Epidermal melanocyte (primary cell): ENCODE measurements at regions not wholly inside any gene's neighbourhood (a gene's known extent, or its start where the extent isn't known, plus 50 kb on each side); places are given as distances from the start of the nearest gene placed in this dataset.
"Not testable (repeated sequence)": the region's sequence is repeated elsewhere in the genome, so short reads cannot be mapped to it uniquely, and the experiment has no call there.

Source experiments
- DNase-seq: peaks from one replicate; pipeline ENCODE4 v3.0.0; 2011; ENCODE audit warnings: low spot score; ENCODE audit not compliant: insufficient read length

GRCh38 chr6:130557481-130558112, 191.8 kb downstream of the TMEM200A start:
- no peak for DNase-seq

GRCh38 chr6:130558131-130558530, 192.3 kb downstream of the TMEM200A start:
- DNase-seq = no peak

DNA sequence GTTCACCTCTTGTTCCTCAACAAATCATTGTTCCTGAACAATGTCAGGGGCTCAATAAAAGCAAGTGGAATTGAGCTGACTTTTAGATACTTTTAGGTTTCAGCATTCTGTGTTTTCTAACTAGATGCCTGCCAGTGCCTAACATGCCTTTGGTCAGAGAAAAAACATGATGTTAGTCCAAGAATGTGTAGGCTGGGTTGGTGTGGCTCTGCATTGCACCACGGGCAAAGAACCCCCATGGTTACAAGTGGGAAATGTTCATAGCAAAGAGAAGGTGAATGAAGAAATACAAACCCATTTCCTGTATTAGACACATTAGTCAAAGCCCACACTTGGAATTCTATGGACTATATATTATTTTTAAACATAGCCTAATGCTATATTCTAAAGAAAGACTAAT, 193.3 kb downstream of the TMEM200A start:
- DNase-seq = no peak

- no peak for DNase-seq
Measured at GRCh38 chr6:130560231-130560630, 194.4 kb downstream of the TMEM200A start.

DNA sequence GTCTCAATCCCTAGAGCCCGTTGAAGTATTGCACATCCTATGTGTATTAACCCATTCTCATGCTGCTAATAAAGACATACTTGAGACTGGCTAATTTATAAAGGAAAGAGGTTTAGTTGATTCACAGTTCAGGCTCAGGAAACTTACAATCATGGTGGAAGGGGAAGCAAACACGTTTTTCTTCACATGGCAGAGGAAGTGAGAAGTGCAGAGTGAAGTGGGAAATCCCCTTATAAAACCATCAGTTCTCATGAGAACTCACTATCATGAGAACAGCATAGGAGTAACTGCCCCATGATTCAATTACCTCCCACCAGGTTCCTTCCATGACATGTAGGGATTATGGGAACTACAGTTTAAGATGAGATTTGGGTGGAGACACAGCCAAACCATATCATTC, 195.3 kb downstream of the TMEM200A start:
- DNase-seq = not testable (repeated sequence)

GRCh38 chr6:130565696-130566095, 199.9 kb downstream of the TMEM200A start:
- no peak for DNase-seq

- no peak for DNase-seq
Measured at GRCh38 chr6:130574146-130574545, 208.3 kb downstream of the TMEM200A start.

GRCh38 chr6:130575557-130575956, 209.7 kb downstream of the TMEM200A start:
- no peak for DNase-seq

DNA sequence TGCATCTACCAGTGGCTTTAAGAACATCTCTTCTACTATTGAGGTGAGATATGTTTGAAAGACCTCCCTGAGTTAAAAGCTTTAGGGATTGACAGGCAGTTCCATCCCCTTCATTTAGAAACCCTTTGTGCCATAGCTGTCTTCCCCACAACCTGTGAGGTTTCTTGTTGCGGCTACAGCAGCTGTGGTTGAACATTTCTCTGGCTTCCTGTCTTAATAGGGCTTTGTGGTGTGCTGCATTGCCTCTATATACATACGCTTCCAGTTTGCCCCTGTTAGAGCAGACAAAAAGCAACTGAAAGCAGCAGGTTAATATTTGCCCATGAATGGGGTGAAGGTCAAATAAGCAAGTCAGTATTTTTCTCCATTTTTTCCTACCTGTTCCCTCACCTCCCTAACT, 210.2 kb downstream of the TMEM200A start:
- no peak for DNase-seq

GRCh38 chr6:130577178-130577919, 211.5 kb downstream of the TMEM200A start:
- no peak for DNase-seq

- DNase-seq = no peak
Measured at GRCh38 chr6:130578713-130579112, 212.9 kb downstream of the TMEM200A start.

DNA sequence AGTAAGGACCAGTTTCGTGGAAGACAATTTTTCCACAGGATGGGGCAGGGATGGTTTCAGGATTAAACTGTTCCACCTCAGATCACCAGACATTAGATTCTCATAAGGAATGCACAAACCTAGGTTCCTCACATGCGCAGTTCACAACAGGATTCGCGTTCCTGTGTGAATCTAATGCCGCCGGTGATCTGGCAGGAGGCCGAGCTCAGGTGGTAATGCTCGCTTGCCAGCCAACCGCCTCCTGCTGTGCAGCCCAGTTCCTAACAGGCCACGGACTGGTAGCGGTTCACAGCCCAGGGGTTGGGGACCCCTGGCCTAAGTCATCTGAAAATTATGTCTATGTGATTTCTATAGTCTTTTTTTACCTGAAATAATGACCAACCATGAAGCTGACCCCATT, 217.5 kb downstream of the TMEM200A start:
- DNase-seq = no peak

DNA sequence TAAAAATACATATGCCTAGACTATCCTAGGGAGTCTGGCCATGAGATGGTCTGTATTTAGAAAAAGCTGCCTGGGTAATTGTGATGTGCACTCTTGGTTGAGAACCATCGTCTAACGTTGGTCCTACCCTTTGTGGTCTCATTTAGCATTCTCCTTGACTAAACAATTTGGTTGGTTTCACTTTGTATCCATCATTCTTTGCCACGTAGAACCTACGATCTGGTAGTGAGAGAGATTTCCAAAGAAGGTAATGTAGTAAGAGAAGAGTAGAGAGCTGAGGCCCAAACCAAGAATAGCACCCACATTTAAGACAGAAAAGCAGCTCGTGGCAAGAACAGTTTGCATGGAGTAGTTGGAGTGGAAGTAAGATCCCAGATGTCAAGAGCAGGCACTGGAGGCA, 219.8 kb downstream of the TMEM200A start:
- DNase-seq = no peak

DNA sequence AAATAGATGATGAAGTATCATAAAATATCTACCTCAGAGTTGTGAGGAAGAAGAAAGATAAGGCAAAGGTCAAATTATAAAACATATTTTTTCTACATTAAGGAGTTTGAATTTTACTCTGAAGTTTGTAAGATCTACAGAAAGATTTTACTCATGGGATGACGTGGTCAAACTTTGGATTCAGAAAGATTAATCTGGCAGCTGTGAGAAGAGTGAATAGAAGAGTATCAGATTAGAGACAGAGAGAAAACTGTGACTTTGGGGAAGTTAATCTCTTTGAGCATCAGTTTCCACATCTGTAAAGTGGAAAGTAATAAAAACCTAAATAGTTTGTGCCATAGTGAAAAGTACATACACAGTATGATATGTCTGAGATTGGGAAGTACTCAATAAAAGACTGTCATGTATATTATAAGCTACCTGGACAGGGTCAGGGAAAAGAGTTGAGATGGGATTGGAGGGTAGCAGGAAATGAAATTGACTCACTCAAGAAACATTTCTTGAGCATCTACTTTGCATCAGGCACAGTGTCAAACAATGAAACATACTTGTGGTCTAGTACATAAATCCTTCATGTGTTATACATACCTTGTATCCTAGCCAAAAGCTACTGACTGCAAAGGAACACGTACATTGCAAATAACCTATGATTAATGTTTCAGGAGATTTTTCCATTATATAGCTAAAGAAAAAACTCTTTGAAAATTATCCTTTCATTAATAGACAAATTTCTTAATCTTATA, 222.1 kb downstream of the TMEM200A start:
- DNase-seq = no peak

DNA sequence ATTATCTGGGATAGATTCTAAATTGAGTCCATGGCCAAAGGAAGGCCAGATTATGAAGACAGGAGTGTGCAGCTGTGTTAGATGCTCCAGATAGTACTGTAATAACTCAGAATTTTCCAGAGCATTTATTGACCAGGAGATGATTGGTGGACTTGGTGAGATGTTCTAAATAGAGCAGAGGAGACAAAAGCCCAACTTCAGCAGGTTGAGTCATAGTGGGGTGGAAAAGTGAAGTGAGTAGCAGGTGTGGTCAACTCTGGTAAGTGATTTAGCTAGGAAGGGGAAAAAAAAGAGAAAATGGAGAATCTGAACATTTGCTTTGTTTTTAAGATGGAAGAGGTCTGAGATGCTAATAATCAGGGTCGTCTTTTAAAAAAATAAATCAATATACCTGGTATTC, 227.4 kb downstream of the TMEM200A start:
- DNase-seq = no peak

- no peak for DNase-seq
Measured at GRCh38 chr6:130593948-130594347, 228.1 kb downstream of the TMEM200A start.

DNA sequence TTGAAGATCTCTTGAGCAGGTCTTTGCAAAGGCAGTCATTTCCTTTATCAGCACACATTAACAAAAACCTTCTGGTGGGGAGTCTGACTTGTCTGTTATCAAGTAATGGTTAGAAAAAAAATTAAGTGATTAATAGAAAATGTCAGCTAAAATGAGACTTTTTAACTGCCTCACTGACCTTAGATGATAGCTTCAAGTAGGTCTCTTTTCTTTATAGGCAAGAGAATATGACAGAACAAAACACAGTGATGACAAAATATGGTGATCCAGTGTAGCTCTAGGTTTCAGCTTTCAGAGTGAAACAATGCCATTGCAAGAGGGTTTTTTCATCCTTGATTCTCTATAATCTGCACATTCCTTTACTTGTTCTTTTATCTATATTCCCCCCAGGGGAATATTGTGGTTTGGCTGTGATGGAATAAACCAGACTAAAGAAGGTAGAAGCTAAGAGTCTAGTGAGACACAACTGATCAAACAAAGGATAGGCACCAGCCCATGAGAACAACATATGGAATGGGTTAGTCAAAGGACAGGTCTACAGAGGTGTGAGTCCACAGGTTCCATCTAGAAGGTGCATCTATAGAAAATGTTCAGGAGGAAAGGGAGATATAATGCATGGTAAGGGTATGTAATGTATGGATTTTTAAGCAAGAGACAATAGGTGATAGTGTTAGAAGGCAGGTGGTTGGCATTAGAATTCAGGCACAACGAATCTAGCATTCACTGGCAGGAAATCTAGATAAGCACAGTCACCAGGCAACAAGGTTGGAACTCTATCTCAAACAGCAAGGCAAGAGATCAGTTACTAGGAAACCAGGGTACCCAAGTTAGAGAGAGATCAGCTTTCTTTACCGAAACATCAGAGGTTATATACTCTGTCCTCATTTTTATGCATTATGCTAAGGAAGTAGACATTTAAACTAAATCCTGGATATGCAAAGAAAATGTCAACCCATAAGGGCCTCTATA, 228.9 kb upstream of the SMLR1 start:
- no peak for DNase-seq

GRCh38 chr6:130600880-130601341, 226.3 kb upstream of the SMLR1 start:
- no peak for DNase-seq

- DNase-seq = peak; percentile 64
Measured at GRCh38 chr6:130602151-130602770, 224.9 kb upstream of the SMLR1 start.

DNA sequence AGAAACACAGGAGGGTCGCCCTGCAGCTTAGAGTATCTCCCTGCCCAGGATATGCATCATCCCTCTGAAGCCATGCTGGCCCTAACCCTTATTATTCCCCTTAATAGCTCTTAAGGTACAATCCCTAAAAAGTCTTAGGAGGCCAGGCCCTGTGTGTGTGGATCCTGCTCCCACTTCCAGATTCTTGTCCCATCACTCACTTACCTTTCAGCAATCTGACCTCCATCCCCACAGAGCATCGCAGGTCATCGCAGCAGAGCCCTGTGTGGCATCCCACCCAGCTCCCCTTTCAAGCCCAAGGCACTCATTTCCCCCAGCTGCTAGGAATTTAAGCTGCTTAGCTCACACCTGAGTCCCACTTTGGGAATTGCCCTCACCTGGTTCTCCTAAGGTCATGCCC, 223.8 kb upstream of the SMLR1 start:
- no peak for DNase-seq
